KMS-11 (cell line): ENCODE measurements at regions not wholly inside any gene's neighbourhood (a gene's known extent, or its start where the extent isn't known, plus 50 kb on each side); places are given as distances from the start of the nearest gene placed in this dataset.

Experiments used
- H2AFZ ChIP-seq: fragments of 200-600 bp; sonication (generic); 2 replicates; pipeline ENCODE4 v1.6.1; 2016; ENCODE audit warnings: antibody characterized with exemption, mixed run types, low read depth
- H3K27ac ChIP-seq: fragments of 200-600 bp; sonication (generic); 2 replicates; pipeline ENCODE4 v1.6.1; 2016; ENCODE audit warnings: mild to moderate bottlenecking, mixed run types
- H3K27me3 ChIP-seq: fragments of 200-600 bp; sonication (generic); 2 replicates; pipeline ENCODE4 v1.6.1; 2017; ENCODE audit warnings: mild to moderate bottlenecking, low read depth, mixed run types, moderate library complexity; ENCODE audit not compliant: insufficient read depth
- H3K36me3 ChIP-seq: fragments of 200-600 bp; sonication (generic); 2 replicates; pipeline ENCODE4 v1.6.1; 2017; ENCODE audit warnings: mild to moderate bottlenecking, mixed run types; ENCODE audit not compliant: insufficient read depth
- H3K4me1 ChIP-seq: fragments of 200-600 bp; sonication (generic); 2 replicates; pipeline ENCODE4 v1.6.1; 2016; ENCODE audit warnings: mild to moderate bottlenecking, low read depth, mixed run types; ENCODE audit not compliant: poor library complexity, severe bottlenecking
- H3K4me2 ChIP-seq: fragments of 200-600 bp; sonication (generic); 2 replicates; pipeline ENCODE4 v1.7.0; 2016; ENCODE audit warnings: mild to moderate bottlenecking, mixed run types
- H3K4me3 ChIP-seq: fragments of 200-600 bp; sonication (generic); IDR thresholded peaks from 2 replicates; pipeline ENCODE4 v1.6.1; 2017; ENCODE audit warnings: low read depth, low read length, mixed read lengths; ENCODE audit not compliant: insufficient read depth
- H3K79me2 ChIP-seq: fragments of 200-600 bp; sonication (generic); 2 replicates; pipeline ENCODE4 v1.6.1; 2016; ENCODE audit warnings: low read depth, mixed run types; ENCODE audit not compliant: insufficient read depth
- H3K9ac ChIP-seq: fragments of 200-600 bp; sonication (generic); 2 replicates; pipeline ENCODE4 v1.6.1; 2016; ENCODE audit warnings: mild to moderate bottlenecking, mixed run types
- H4K20me1 ChIP-seq: fragments of 200-600 bp; sonication (generic); 2 replicates; pipeline ENCODE4 v1.6.1; 2016; ENCODE audit warnings: mild to moderate bottlenecking, mixed run types; ENCODE audit not compliant: insufficient read depth
- TF ChIP-seq, protein P1 (sequence below): fragments of 200-600 bp; sonication (generic); conservative IDR thresholded peaks from 2 replicates; pipeline ENCODE4 v1.6.1; 2017; ENCODE audit warnings: low read depth, mild to moderate bottlenecking, antibody characterized with exemption, low read length, moderate library complexity, mixed read lengths

DNA sequence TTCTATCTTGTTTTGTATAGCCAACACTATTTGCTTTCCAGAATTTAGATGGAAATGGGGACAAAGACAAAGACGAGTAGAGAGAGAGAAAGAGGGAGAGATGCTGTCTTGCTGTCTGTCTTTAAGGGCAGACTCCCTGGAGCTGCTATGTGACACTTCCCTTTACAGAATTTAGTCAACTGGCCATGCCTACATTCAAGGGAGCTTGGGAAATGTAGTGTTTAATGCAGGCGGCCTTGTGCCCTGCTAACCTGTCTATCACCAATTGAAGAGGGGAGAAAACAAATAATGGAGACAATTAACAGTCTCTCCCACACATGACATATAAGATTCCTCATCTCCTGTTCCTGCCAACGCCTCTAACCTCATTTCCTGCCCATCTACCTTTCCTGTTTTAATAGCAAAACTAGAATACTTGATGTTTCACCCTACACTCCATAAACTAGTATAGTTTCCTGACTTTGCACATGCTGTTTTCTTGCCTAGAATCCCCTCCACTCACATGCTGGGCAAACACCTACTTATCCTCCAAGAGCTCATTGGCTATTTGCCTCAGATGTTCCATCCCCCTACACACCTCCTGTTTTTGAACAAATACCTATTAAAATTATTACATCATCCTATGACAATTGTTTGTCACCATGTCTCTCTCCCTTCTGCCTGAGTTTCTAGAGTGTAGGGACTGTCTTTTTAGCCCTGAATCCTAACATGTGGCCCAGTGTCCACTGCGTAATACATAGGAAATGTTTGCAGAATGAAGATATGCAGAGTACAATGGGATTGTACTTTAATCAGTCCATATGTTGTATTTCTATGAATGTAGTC, 117.2 kb downstream of the SLC25A24 start:
- TF ChIP-seq, protein P1, sequence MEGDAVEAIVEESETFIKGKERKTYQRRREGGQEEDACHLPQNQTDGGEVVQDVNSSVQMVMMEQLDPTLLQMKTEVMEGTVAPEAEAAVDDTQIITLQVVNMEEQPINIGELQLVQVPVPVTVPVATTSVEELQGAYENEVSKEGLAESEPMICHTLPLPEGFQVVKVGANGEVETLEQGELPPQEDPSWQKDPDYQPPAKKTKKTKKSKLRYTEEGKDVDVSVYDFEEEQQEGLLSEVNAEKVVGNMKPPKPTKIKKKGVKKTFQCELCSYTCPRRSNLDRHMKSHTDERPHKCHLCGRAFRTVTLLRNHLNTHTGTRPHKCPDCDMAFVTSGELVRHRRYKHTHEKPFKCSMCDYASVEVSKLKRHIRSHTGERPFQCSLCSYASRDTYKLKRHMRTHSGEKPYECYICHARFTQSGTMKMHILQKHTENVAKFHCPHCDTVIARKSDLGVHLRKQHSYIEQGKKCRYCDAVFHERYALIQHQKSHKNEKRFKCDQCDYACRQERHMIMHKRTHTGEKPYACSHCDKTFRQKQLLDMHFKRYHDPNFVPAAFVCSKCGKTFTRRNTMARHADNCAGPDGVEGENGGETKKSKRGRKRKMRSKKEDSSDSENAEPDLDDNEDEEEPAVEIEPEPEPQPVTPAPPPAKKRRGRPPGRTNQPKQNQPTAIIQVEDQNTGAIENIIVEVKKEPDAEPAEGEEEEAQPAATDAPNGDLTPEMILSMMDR, result no peak
- no peak overlapping the region for H3K27ac ChIP-seq
- no peaks in the 10 kb centered on the region for H4K20me1 ChIP-seq
- no peaks in the 10 kb centered on the region for H3K79me2 ChIP-seq
- H3K27me3 ChIP-seq, result no peaks in the 10 kb centered on the region
- no peak overlapping the region for H3K4me2 ChIP-seq
- no peaks in the 10 kb centered on the region for H3K4me1 ChIP-seq
- no peak overlapping the region for H3K4me3 ChIP-seq
- no peaks in the 10 kb centered on the region for H3K36me3 ChIP-seq
- H2AFZ ChIP-seq, result no peak overlapping the region
- no peak overlapping the region for H3K9ac ChIP-seq

GRCh38 chr1:108082001-108082400, 117.0 kb upstream of the VAV3 start:
- H2AFZ ChIP-seq, result no peak overlapping the region
- H3K4me2 ChIP-seq, result no peak overlapping the region
- H3K36me3 ChIP-seq, result no peaks in the 10 kb centered on the region

GRCh38 chr1:108080448-108080847, 115.5 kb upstream of the VAV3 start:
- Histone ChIP-seq H3K27me3 (no peaks in the 10 kb centered on the region), H3K27ac (no peak overlapping the region), H3K4me3 (no peak overlapping the region), H3K4me2 (no peak overlapping the region), H2AFZ (no peak overlapping the region), H4K20me1 (no peaks in the 10 kb centered on the region), H3K4me1 (no peaks in the 10 kb centered on the region), H3K79me2 (no peaks in the 10 kb centered on the region), H3K9ac (no peak overlapping the region), H3K36me3 (no peaks in the 10 kb centered on the region)
- TF ChIP-seq, protein P1, result no peak

More at GRCh38 chr1:108082001-108082400, 117.0 kb upstream of the VAV3 start:
- H3K4me3 ChIP-seq, result no peak overlapping the region
- TF ChIP-seq, protein P1, result no peak
- no peak overlapping the region for H3K27ac ChIP-seq
- no peaks in the 10 kb centered on the region for H3K4me1 ChIP-seq
- H3K27me3 ChIP-seq, result no peaks in the 10 kb centered on the region
- no peaks in the 10 kb centered on the region for H4K20me1 ChIP-seq
- no peak overlapping the region for H3K9ac ChIP-seq
- no peaks in the 10 kb centered on the region for H3K79me2 ChIP-seq

- no peaks in the 10 kb centered on the region for H3K27me3 ChIP-seq
- no peak overlapping the region for H3K4me3 ChIP-seq
- no peak overlapping the region for H3K27ac ChIP-seq
- TF ChIP-seq, protein P1, result no peak
- H3K36me3 ChIP-seq, result no peaks in the 10 kb centered on the region
- H3K79me2 ChIP-seq, result no peaks in the 10 kb centered on the region
- H3K9ac ChIP-seq, result no peak overlapping the region
- H3K4me2 ChIP-seq, result no peak overlapping the region
- no peak overlapping the region for H2AFZ ChIP-seq
- H3K4me1 ChIP-seq, result no peaks in the 10 kb centered on the region
- no peaks in the 10 kb centered on the region for H4K20me1 ChIP-seq
Measured at GRCh38 chr1:108079440-108080025, 114.6 kb upstream of the VAV3 start.
